Astrocyte (in vitro differentiated cells and primary cell): ENCODE measurements at regions not wholly inside any gene's neighbourhood (a gene's known extent, or its start where the extent isn't known, plus 50 kb on each side); places are given as distances from the start of the nearest gene placed in this dataset.

Experiments
- DNase-seq: peaks from one replicate; pipeline ENCODE4 v3.0.0-alpha.2; 2010; ENCODE audit warnings: low read depth
- FAIRE-seq: peaks from 2 replicates; lab custom pipeline; 2011; peaks lifted over from hg19 to GRCh38; lab: Jason Lieb, UNC
- H2AFZ ChIP-seq: 2 replicates; pipeline ENCODE4 v1.6.0; 2012; ENCODE audit warnings: low read depth, low read length, inconsistent platforms
- H3K27ac ChIP-seq: 2 replicates; pipeline ENCODE4 v1.5.1; 2011; ENCODE audit warnings: low read depth, low read length, inconsistent platforms
- H3K27me3 ChIP-seq: 2 replicates; pipeline ENCODE4 v1.6.0; 2011; ENCODE audit warnings: low read length, inconsistent platforms; ENCODE audit not compliant: insufficient read depth
- H3K36me3 ChIP-seq: 2 replicates; pipeline ENCODE4 v1.5.1; 2011; ENCODE audit warnings: low read length, inconsistent platforms; ENCODE audit not compliant: insufficient read depth
- H3K4me1 ChIP-seq: 2 replicates; pipeline ENCODE4 v1.5.1; 2011; ENCODE audit warnings: low read length, inconsistent platforms; ENCODE audit not compliant: insufficient read depth
- H3K4me2 ChIP-seq: 2 replicates; pipeline ENCODE4 v1.6.0; 2012; ENCODE audit warnings: low read length, inconsistent platforms
- H3K4me3 ChIP-seq: 2 replicates; pipeline ENCODE4 v1.5.1; 2011; ENCODE audit warnings: low read depth, mild to moderate bottlenecking, low read length, inconsistent platforms; ENCODE audit not compliant: insufficient read depth
- H3K79me2 ChIP-seq: 2 replicates; pipeline ENCODE4 v1.6.0; 2012; ENCODE audit warnings: mild to moderate bottlenecking, low read length, inconsistent platforms; ENCODE audit not compliant: insufficient read depth
- H3K9ac ChIP-seq: 2 replicates; pipeline ENCODE4 v1.6.0; 2012; ENCODE audit warnings: mild to moderate bottlenecking, low read length, inconsistent platforms
- H3K9me3 ChIP-seq: 2 replicates; pipeline ENCODE4 v1.5.1; 2012; ENCODE audit warnings: low read depth, mild to moderate bottlenecking, low read length, inconsistent platforms; ENCODE audit not compliant: insufficient read depth
- H4K20me1 ChIP-seq: 2 replicates; pipeline ENCODE4 v1.6.0; 2012; ENCODE audit warnings: low read length, inconsistent platforms; ENCODE audit not compliant: insufficient read depth
- H3K27ac Mint-ChIP-seq: one replicate; pipeline ENCODE4 v1.8.0; 2021; ENCODE audit warnings: mild to moderate bottlenecking, mixed read lengths; ENCODE audit not compliant: unreplicated experiment
- H3K27me3 Mint-ChIP-seq: one replicate; pipeline ENCODE4 v1.8.0; 2021; ENCODE audit warnings: low read depth, mixed read lengths; ENCODE audit not compliant: unreplicated experiment
- H3K36me3 Mint-ChIP-seq: one replicate; pipeline ENCODE4 v1.8.0; 2021; ENCODE audit warnings: low read depth, mixed read lengths; ENCODE audit not compliant: unreplicated experiment
- H3K4me1 Mint-ChIP-seq: one replicate; pipeline ENCODE4 v1.8.0; 2021; ENCODE audit warnings: low read depth, mixed read lengths; ENCODE audit not compliant: unreplicated experiment
- H3K4me3 Mint-ChIP-seq: one replicate; pipeline ENCODE4 v1.8.0; 2021; ENCODE audit warnings: mild to moderate bottlenecking, moderate library complexity, mixed read lengths; ENCODE audit not compliant: unreplicated experiment
- H3K9me3 Mint-ChIP-seq: one replicate; pipeline ENCODE4 v1.8.0; 2021; ENCODE audit warnings: mild to moderate bottlenecking, mixed read lengths; ENCODE audit not compliant: unreplicated experiment
- EZH2 ChIP-seq: IDR thresholded peaks from 2 replicates; pipeline ENCODE4 v1.6.1; 2012; ENCODE audit warnings: mild to moderate bottlenecking, low read length, inconsistent platforms; ENCODE audit not compliant: insufficient read depth
- TF ChIP-seq, protein P1 (sequence below): IDR thresholded peaks from 2 replicates; pipeline ENCODE4 v1.5.1; 2011; ENCODE audit warnings: low read depth, mild to moderate bottlenecking, inconsistent platforms, low read length, moderate library complexity; ENCODE audit not compliant: insufficient read depth

DNA sequence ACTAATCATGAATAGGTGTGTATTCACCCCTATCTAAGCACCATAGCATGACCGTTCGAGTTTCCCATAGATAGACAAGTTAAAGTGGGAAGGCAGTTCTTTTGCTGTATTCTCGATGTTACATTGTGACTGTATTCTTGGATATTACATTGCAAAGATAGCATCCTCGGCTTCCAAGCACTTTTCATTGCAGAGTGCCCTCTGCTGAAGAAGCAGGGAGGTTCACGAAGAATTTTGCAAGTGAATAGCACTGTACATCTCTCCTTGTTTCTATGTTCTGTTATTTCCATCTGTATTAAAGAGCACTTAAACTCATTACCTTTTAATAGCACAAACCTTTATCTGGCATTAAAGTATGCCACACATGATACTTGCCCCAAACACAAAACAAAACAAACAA lies 426.7 kb upstream of the ARX start:
- H3K4me3 Mint-ChIP-seq = no peak overlapping the region
- Histone ChIP-seq H4K20me1 (no peaks in the 10 kb centered on the region), H3K36me3 (no peaks in the 10 kb centered on the region), H3K4me1 (no peaks in the 10 kb centered on the region), H2AFZ (no peak overlapping the region), H3K9ac (no peak overlapping the region), H3K79me2 (no peaks in the 10 kb centered on the region), H3K27me3 (no peaks in the 10 kb centered on the region), H3K4me3 (no peak overlapping the region), H3K27ac (no peak overlapping the region), H3K4me2 (no peak overlapping the region), H3K9me3 (no peaks in the 10 kb centered on the region)
- FAIRE-seq = peak; percentile 90
- no peak for TF ChIP-seq EZH2
- TF ChIP-seq, protein P1, sequence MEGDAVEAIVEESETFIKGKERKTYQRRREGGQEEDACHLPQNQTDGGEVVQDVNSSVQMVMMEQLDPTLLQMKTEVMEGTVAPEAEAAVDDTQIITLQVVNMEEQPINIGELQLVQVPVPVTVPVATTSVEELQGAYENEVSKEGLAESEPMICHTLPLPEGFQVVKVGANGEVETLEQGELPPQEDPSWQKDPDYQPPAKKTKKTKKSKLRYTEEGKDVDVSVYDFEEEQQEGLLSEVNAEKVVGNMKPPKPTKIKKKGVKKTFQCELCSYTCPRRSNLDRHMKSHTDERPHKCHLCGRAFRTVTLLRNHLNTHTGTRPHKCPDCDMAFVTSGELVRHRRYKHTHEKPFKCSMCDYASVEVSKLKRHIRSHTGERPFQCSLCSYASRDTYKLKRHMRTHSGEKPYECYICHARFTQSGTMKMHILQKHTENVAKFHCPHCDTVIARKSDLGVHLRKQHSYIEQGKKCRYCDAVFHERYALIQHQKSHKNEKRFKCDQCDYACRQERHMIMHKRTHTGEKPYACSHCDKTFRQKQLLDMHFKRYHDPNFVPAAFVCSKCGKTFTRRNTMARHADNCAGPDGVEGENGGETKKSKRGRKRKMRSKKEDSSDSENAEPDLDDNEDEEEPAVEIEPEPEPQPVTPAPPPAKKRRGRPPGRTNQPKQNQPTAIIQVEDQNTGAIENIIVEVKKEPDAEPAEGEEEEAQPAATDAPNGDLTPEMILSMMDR = no peak
- no peaks in the 10 kb centered on the region for H3K36me3 Mint-ChIP-seq
- H3K9me3 Mint-ChIP-seq = no peaks in the 10 kb centered on the region
- H3K4me1 Mint-ChIP-seq = no peaks in the 10 kb centered on the region
- H3K27ac Mint-ChIP-seq = no peak overlapping the region
- no peaks in the 10 kb centered on the region for H3K27me3 Mint-ChIP-seq
- DNase-seq = no peak

DNA sequence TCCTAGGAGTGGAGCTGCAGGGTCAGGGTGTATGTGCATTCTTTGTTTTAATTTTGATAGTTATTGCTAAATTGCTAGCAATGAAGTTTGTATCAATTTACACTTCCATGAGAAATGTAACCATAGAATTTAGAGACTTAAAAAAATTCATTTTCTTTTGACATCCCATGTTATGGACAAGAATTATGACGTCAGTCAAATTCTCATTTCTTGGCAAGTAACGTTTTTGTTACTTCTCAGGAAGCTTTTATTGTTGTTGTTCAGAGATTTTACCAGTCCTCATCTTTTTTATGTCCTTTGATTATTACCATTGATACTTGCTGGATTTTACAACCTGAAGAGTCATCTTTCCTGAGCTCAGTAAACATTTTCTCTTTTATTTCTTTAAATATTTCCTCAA lies 417.5 kb upstream of the ARX start:
- TF ChIP-seq EZH2 = no peak
- no peaks in the 10 kb centered on the region for H3K27me3 ChIP-seq
- no peak overlapping the region for H2AFZ ChIP-seq
- peak; percentile 90 for FAIRE-seq
- no peaks in the 10 kb centered on the region for H3K27me3 Mint-ChIP-seq
- no peak overlapping the region for H3K4me2 ChIP-seq
- H3K4me1 ChIP-seq = no peaks in the 10 kb centered on the region
- no peak overlapping the region for H3K9ac ChIP-seq
- no peak for DNase-seq
- no peak overlapping the region for H3K27ac Mint-ChIP-seq
- no peak overlapping the region for H3K4me3 Mint-ChIP-seq
- no peaks in the 10 kb centered on the region for H4K20me1 ChIP-seq
- H3K9me3 Mint-ChIP-seq = no peaks in the 10 kb centered on the region
- H3K36me3 ChIP-seq = no peaks in the 10 kb centered on the region
- no peaks in the 10 kb centered on the region for H3K4me1 Mint-ChIP-seq
- H3K4me3 ChIP-seq = no peak overlapping the region
- no peaks in the 10 kb centered on the region for H3K9me3 ChIP-seq
- no peaks in the 10 kb centered on the region for H3K36me3 Mint-ChIP-seq
- no peak overlapping the region for H3K27ac ChIP-seq
- no peaks in the 10 kb centered on the region for H3K79me2 ChIP-seq

- Histone ChIP-seq H3K27me3 (no peaks in the 10 kb centered on the region), H3K9me3 (no peaks in the 10 kb centered on the region), H3K4me1 (no peaks in the 10 kb centered on the region), H4K20me1 (no peaks in the 10 kb centered on the region), H3K4me2 (no peak overlapping the region), H3K27ac (no peak overlapping the region), H3K4me3 (no peak overlapping the region), H3K9ac (no peak overlapping the region), H3K79me2 (no peaks in the 10 kb centered on the region), H3K36me3 (no peaks in the 10 kb centered on the region), H2AFZ (no peak overlapping the region)
- Mint-ChIP-seq H3K36me3 (no peaks in the 10 kb centered on the region), H3K4me1 (no peaks in the 10 kb centered on the region), H3K9me3 (no peaks in the 10 kb centered on the region), H3K4me3 (no peak overlapping the region), H3K27me3 (no peaks in the 10 kb centered on the region), H3K27ac (no peak overlapping the region)
- DNase-seq (no peak), FAIRE-seq (no peak)
- TF ChIP-seq EZH2 = no peak
- TF ChIP-seq, protein P1 = no peak
These were observed 416.6 kb upstream of the ARX start for GRCh38 chrX:25432396-25432795.
